C1 segment of cervical spinal cord (tissue), 14 donors: ENCODE measurements at regions not wholly inside any gene's neighbourhood (a gene's known extent, or its start where the extent isn't known, plus 50 kb on each side); places are given as distances from the start of the nearest gene placed in this dataset.
"Not testable (repeated sequence)": the region's sequence is repeated elsewhere in the genome, so short reads cannot be mapped to it uniquely, and the experiment has no call there.

Experiments
- DNase-seq, 14 donors: peaks; one replicate each; lab custom pipeline; 2025; lab: John Stamatoyannopoulos, UW

DNA sequence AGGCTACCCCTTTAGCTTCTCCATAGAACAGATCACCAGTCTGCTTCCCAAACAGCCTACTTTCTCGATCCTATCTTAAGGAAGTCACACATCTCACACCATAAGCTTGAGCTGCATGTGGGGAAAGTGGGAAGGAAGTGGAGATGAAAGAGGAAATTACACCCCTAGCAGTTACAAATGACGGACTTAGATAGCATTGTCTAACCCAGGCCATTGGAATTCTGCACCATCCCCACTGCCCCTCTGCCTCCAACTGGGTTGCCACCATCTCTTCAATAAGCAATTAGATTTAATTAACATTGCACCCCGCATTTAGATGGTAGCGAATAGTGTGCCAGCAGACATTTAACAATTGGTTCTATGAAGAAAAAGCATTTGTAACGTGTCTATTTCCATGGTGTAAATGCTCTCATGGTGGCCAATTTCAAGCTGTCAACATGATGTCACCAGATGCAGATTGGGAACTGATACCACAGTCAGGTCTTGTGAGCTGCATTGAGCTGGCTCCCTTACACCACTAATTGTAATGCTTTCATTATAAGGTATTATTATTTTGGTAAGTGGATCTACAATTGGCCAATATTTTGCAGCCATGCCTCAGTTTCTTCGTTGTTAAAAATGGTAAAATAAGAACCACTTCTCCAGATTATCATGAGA lies 124.7 kb downstream of the CD24 start:
- no peak for DNase-seq

DNA sequence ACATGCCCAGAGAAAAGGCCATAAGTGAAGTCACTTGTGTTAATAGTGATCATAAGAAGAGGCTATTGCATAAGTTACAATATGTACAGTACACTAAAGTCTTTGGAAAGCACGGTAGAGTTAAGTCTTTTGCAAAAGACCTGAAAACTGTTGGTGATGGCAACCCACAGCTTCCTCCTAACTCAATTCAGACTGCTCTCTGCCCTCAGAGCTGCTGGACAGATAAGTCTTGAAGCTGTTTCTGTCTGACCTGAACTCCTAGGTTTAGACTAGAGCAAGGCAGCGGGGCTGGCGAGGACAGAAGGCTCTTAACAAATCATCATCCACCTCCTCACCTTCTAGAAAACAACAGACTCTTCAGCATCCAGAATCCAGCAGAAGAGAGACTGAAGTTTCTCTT lies 125.4 kb downstream of the CD24 start:
- no peak for DNase-seq

DNA sequence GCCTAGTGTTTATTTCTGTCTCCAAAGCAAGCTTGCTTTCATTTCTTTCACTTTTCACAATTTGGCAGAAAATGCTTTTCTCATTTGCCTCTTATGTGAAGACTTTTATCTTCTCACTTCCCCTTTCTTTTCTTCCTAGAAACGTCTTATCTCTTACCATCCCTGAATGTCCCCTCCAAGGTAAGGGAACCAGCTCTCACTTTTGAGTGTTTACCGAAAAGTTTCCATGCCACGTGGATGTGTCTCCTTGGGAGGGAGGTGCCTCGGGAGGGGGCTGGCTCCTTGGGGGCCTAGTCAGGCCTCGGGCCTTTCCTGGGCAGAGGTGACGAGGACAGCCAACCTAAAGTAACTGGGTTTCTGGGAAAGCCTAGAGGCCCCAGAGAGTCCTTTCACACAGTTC lies 127.4 kb downstream of the CD24 start:
- DNase-seq: no peak

DNA sequence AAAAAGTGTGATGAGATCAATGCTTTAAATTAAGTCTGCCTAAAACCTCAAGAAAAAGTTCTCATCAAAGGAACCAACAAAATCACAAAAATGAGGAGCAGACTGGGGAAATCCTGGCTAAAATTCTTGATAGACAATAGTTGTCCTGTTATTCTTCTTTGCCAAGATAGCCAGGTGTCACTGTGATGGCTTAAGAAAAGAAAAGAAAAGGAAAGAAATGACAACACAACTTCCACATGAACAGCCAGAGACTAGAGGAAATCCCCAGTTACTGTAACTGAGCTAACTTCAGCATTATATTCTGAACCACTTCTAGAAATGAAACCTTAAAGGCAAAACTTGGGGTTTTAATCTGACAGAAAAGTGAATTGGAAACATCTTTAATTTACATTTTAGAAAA lies 129.6 kb downstream of the CD24 start:
- no peak for DNase-seq

DNA sequence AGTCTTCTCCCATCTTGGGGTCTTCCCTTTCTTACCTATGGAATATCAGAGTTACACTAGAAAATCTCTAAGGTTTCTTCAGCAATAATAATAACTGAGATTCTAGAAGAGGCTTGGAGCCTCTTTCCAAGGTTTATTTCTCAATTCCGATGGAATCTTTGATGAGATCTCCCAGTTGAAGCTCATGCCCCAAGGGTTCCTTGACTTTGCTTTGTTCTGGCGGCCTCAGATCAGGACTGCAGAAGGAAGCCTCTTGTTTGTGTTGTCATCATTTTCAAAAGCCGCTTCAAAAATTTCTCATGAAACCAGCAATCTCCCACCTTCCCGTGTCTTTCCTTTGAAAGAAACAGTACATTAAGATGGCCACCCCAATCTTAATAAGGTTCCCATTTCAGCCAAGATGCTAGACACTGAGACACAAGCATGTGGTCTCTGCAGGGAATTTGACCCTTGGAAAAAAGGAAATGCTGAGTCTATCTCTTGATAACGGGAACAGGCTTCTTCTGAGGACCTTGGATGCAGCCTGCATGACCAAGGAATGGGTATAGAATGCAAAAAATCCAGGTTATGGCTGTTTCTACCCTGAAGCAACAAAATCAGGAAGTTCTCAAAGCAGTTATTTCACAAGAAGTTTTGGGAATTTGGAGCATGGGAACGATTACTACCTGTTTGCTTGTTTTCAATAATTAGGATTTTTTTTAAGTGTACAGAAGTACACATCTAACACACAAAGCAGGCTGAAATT lies 141.6 kb downstream of the CD24 start:
- no peak for DNase-seq

DNA sequence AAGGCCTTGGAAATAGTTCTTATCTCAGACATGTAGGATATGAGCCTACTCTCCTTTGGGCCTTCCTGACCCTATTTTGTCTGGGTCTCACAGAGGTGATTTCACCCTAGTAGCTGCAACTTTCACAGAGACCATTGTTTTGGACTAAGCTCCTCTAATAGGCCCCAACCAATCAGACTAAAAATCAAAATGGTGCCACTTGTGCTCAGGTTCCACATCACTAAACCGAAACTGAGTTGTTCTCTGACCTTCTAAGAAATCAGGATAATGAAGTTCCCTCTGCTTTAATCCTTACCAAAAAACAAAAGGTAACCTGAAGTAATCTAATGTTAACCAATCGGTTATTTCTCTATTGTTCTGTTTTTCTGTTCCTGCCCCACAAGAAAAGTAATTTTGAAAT lies 143.6 kb downstream of the CD24 start:
- DNase-seq: no peak

DNA sequence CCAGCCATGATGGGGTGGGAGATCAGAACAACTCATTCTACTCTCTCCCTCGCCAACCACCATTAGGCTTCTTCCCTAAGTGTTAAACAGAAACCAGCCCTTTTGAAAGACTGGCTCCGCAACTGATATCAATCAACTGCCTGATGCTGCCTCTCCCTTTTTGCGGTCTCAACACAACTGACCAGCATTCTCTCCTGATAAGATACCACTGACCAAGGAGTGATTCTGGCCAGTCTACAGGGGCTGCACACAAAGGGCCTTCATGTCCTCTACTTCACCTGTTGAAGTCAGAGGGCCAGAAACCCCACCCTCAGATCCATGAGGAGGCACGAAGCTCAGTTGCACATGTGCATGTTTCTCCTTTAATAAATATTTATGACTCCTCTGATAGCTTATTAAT lies 145.1 kb downstream of the CD24 start:
- no peak for DNase-seq

DNA sequence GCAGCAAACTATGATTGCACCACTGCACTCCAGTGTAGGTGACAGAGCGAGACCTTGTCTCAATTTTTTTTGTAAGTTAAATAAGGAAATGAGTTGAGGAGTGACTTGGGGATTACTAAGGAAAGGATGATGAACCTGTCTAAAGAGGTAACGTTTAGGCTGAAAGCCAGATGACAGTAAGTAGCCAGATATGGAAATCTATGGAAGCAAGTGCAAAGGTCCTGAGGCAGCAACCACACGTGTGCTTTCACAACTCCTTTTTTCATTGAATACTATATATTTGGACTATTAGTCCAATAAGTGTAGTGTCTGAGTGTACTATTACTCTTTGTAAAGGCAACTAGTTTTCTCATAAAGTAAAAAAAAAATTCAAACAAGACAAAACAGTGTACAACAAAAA lies 147.4 kb downstream of the CD24 start:
- DNase-seq: no peak

DNA sequence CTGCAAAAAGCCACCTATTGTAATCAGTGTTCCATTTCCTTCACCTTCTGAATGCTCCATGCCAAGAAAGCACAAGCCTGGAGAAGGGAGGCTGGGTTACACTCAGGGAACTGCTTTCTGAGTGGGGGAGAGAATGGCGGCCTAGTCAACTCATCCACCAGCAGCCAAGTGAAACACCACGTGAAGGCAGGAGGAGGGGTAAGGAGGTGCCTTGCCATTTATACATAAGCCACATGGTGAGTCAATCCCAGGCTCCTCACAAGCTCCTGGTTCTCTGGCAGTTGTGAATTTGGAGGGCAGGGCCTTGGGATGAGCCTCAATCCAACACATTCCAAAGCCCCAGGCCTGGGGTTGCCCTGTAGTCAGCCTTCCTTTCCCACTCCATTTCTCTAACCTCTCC lies 149.4 kb downstream of the CD24 start:
- DNase-seq: no peak

DNA sequence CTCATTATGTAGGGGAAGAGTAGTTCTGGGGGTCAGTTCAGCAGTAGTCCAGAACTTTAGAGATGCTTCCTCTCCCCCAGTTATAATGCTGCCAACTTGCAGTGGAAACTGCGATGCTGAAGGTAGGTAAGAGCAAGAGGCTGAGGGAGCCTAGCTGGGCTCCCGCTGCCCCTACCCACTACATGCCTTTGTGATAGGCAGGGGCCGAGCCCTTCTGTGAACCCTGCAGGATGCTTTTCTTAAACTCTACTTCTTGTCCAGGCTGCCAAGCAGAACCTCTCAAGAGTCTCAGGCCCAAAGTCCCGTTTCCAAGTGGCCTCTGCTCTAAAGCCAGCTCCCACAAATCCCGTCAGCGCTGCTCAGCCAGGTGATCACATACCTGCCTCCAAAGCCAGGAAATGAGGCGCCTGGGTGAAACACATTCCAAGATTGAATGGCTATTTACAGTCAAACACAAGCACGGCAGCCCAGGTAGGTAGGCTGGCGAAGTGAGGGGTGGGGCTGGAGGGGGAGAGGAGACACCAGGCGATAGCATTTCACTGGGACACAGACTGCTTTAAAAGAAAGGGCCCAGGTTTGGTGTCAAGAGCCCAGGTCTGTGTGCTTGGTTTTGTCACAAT lies 150.7 kb downstream of the CD24 start:
- DNase-seq: no peak

DNA sequence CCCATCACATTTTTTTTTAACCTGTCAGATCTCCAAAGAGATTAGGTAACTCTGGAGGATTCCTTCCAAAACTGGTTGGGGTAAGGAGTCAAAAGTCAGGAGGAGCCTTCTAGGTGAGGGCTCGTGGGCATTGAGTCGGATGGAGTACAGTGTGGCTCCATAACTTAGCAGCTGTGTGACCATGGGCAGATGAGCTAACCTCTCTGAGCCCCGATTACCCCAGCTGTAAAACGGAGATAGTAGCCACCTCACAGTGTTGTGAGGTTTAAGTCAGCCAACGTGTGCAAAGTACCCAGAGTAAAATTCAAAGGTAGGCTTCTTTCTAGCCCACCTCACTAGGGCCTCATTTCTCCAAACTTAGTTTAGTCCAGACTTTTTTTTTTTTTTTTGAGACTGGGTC lies 151.5 kb downstream of the CD24 start:
- DNase-seq: no peak

DNA sequence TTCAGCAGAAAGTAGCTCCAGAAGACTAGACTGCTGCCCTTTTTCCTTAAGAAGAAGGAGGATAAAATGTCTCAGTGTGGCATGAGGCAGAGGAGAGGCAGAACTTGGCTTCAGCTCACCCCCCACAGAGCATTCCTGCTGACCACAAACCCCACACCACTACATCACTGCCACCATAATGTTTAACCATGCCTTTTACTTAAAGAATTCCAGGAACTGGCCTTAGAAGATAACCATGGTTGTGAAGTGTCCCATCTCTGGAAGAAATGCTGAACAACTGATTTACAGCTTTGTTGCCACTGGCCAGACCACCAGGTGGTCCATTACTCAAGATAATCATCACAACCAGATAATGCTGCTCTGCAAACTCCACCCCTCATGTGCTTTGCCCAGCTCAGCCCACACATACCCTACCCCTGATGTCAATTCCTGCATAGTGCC lies 154.1 kb downstream of the CD24 start:
- no peak for DNase-seq

DNA sequence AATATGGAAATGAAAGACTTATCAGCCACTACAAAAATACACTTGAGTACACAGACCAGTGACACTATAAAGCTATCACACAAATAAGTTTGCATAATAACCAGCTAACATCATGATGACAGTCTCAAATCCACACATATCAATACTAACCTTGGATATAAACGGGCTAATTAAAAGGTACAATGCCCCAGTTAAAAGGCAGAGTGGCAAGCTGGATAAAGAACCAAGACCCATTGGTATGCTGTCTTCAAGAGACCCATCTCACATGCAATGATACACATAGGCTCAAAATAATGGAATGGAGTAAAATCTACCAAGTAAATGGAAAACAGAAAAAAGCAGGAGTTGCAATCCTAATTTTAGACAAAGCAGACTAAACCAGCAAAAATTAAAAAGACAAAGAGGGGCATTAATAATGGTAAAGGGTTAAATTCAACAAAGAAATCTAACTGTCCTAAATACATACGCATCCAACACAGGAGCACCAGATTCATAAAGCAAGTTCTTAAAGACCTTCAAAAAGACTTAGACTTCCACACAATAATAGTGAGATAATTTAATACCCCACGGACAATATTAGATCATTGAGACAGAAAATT lies 163.3 kb downstream of the CD24 start:
- DNase-seq: no peak

DNA sequence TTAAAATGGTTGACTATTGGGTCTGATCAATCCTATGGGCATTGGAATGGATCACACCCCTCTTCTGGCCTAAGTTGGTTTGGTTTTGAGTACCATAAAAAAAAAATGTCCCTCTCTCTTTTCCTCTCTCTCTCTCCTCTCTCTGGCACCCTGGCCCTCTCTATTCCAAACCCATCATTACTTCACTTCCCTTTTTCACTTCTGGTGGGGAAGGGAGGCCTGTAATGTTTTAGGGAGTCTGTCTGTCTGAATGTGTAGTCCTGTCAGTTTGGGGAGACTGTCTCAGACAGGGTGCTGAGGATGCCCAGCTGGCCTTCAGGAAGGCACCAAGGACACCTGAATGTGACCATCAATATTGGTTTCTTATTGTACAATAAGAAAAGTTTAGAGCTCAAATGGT lies 165.8 kb downstream of the CD24 start:
- no peak for DNase-seq

DNA sequence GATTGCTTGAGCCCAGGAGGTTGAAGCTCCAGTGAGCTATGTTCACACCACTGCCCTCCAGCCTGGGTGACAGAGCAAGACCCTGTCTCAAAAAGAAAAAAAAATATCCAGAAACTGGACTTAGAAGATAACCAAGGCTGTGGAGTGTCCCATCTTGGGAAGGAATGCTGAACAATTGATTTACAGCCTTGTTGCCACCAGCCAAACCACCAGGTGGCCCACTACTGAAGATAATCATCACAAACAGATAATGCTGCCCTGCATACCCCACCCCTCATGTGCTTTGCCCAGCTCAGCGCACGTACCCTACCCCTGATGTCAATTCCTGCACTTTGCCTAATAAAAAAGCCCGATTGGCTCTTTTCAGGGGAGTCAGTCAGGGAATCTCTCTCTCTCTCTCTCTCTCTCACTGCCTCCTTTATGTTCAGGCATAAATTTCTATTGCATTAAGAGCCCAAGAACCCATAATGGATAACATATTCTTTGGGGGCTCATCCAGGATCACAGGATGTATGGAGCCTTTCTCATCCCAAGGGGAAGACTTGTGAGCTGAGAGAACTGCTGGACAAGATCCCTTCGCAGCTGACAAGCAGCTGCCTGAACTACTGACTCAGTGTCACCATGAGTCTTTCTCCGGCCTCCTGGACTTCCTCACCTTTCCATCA lies 166.4 kb downstream of the CD24 start:
- DNase-seq: no peak

DNA sequence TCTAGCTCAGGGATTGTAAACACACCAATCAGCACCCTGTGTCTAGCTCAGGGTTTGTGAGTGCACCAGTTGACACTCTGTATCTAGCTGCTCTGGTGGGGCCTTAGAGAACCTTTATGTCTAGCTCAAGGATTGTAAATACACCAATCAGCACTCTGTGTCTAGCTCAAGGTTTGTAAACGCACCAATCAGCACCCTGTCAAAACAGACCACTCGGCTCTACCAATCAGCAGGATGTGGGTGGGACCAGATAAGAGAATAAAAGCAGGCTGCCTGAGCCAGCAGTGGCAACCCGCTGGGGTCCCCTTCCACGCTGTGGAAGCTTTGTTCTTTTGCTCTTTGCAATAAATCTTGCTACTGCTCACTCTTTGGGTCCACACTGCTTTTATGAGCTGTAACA lies 168.3 kb downstream of the CD24 start:
- not testable (repeated sequence) for DNase-seq

DNA sequence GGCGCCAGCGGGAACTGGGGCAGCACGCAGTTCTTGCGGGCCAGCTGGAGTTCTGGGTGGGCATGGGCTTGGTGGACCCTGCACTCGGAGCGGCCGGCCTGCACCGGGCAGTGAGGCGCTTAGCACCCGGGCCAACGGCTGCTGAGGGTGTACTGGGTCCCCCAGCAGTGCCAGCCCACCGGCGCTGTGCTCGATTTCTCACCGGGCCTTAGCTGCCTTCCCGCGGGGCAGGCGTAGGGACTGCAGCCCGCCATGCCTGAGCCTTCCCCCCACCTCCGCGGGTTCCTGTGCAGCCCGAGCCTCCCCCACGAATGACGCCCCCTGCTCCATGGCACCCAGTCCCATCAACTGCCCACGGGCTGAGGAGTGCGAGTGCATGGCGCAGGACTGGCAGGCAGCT lies 168.8 kb downstream of the CD24 start:
- DNase-seq: no peak

DNA sequence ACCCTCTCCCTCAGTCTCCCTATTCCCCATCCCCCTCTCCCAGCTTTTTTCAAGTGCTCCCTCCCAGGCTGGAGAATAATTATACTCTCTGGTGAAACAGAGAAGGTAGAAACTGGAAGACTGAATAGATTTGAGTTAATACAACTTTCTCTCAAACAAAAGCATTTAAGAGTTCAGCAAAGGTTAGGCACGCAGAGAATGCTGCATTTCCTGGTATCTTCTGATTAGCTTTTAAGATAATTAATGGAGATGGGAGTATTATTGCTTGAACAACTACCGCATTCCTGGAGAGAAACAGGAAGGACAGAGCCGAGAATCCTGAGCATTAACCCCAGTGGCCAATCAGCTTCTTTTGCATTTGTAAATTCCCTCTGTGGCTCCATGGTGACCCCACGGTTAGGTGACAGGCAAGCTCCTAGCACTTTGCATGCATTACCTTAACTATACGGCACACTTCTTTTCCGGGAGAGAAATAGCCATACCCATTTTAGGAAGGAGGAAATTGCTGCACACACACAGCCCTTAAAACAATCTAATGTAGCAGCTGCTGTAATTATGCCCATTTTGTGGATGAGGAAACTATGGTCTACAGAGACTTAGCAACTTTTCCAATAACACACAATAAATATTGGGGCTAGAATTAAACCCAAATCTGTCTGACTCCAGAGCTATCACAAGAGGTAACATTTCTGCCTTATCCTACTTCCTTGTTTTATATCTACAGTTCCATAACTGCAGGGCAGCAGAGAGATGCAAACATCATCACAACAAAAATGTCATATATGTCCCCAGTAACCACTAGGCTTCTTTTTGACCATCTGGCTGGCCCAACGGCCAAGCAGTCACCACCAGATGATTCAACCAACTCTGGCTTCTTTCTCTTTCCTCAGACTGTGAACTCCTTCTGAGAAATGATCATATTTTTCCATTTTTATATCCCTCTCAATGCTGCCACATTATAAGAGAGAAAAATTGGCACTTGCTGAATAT lies 169.9 kb downstream of the CD24 start:
- no peak for DNase-seq

DNA sequence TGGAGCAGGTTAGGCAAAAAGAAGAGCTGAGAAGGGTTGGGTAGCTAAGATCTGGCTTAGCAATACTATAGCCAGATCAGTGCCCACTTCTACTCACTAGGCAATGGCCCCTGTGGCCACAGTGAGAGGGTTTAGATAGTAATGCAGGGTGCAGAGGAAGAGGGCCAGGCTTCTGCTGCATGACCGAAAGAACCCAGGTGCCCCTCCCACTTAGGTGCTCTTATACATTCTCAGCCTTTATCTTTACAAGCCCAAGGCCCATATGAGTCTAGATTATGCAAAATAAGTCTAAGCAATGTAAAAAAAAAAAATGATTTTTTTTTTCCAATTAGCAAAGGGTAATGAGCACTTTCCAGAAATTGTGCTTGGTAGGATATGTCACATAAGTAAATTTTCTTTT lies 171.3 kb downstream of the CD24 start:
- DNase-seq: no peak

DNA sequence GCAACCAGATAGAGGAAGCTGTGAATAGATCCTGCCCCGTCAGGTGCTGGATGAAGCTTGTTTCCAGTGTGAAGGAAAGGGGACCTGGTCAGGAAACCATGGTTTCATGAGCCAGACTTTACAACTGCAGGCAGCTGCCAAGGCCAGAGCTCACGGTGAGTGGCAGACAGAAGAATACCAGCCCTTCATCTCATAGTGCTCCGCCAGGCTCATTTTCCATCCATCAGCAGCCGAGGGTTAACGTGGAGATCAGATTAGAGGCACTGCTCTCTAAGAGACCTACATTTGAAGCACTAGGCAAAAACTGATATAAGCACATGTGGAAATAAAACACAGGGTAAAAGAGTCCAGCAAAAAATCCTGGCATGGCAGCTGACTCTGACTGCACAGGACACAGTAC lies 172.4 kb downstream of the CD24 start:
- DNase-seq: no peak

DNA sequence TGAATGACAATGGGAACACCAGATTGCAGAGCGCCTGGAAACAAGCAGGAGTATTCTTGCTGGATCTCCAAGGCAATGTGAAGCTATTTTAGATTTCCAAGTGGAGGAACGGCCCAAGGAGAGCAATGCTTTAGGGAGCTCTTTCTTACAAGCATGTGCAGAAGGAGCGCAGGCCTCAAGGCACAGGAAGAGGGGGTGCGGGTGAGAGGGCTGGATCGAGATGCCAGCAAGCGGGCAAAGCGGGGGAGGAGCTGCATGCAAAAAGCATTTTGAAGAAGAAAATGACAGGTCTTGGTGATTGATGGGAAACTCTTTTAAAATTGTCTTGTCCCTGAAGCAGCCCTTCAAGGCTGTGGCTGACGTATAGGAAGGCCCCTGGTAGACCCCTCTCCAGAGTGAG lies 171.9 kb downstream of the QRSL1 start:
- DNase-seq: no peak
